22Rv1 (cell line): ENCODE measurements at regions not wholly inside any gene's neighbourhood (a gene's known extent, or its start where the extent isn't known, plus 50 kb on each side); places are given as distances from the start of the nearest gene placed in this dataset.

Experiments
- H3K27ac ChIP-seq: fragments of 450-650 bp; 2 replicates; pipeline ENCODE4 v1.5.1; 2017
- ZFX ChIP-seq: fragments of 450-650 bp; IDR thresholded peaks from 2 replicates; pipeline ENCODE4 v1.6.1; 2017; ENCODE audit warnings: antibody characterized with exemption, borderline replicate concordance
- TF ChIP-seq, protein P1 (sequence below): fragments of 450-650 bp; IDR thresholded peaks from 2 replicates; pipeline ENCODE4 v1.5.1; 2017; ENCODE audit warnings: mild to moderate bottlenecking

- no peak for TF ChIP-seq ZFX
- TF ChIP-seq, protein P1, sequence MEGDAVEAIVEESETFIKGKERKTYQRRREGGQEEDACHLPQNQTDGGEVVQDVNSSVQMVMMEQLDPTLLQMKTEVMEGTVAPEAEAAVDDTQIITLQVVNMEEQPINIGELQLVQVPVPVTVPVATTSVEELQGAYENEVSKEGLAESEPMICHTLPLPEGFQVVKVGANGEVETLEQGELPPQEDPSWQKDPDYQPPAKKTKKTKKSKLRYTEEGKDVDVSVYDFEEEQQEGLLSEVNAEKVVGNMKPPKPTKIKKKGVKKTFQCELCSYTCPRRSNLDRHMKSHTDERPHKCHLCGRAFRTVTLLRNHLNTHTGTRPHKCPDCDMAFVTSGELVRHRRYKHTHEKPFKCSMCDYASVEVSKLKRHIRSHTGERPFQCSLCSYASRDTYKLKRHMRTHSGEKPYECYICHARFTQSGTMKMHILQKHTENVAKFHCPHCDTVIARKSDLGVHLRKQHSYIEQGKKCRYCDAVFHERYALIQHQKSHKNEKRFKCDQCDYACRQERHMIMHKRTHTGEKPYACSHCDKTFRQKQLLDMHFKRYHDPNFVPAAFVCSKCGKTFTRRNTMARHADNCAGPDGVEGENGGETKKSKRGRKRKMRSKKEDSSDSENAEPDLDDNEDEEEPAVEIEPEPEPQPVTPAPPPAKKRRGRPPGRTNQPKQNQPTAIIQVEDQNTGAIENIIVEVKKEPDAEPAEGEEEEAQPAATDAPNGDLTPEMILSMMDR: no peak
- H3K27ac ChIP-seq: no peak overlapping the region
Observed at GRCh38 chr3:13176445-13176844, 103.2 kb upstream of the IQSEC1 start.

GRCh38 chr3:13174803-13175135 is 101.5 kb upstream of the IQSEC1 start:
- TF ChIP-seq, protein P1: no peak
- TF ChIP-seq ZFX: no peak

DNA sequence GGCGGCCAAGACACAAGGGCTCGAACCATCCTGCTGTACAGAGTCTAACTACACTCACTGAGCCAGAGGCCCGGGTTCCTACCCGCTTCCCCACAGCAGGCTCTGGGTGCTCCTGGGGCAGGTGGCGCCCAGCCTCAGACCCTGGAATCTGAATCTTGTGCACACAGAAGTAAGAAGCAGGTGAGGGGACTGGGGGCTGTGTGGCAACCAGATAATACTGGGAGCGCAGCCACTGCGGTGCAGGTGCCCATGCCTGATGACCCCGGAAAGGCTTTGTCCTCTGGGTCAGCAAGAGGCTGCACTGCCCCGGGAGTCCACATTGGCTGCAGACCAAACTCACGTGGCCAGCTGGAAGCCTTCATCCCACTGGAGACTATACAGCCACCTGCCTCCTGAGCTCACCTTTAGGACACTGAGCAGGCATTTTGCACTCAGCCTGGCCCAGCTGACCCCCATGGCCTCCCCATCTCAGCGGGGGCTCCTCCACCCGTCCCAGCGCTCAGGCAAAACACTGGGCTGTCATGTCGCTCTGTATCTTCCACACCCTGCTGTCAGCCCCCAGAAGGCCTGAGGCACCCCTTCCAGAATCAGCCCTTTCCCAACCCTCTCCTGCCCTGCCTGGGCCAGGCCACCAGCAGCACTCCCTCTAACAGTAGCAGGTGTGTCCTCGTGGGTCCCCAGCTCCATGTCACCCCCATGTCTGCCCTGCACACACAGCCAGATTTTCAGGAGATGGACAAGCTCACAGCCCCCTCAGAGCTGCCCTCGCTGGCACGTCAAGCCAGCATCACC is 101.0 kb upstream of the IQSEC1 start:
- no peak for TF ChIP-seq ZFX
- TF ChIP-seq, protein P1: no peak
- H3K27ac ChIP-seq: no peak overlapping the region

More at GRCh38 chr3:13174803-13175135, 101.5 kb upstream of the IQSEC1 start:
- no peak overlapping the region for H3K27ac ChIP-seq

GRCh38 chr3:13173186-13173585 is 100.0 kb upstream of the IQSEC1 start:
- no peak overlapping the region for H3K27ac ChIP-seq
- TF ChIP-seq, protein P1: no peak
- no peak for TF ChIP-seq ZFX

DNA sequence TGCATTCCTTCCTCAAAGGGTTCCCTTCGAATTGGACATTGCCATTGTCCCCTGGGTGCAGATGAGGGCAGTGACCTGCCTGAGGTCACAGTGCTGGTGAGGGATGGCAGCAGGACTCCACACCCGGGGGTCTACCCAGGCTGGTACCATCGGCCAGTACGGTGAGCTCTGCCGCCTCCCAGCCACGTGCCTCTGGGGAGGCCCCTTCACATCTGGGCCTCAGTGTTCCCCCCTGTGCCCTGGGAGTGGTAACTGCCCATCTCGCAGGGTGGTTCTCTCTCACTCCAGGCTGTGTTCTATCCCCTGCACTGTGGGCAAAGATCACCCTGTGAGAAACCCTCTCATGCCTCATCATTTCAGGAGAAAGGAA is 99.4 kb upstream of the IQSEC1 start:
- TF ChIP-seq, protein P1: no peak
- TF ChIP-seq ZFX: no peak
- no peak overlapping the region for H3K27ac ChIP-seq

- no peak for TF ChIP-seq ZFX
- TF ChIP-seq, protein P1: no peak
- H3K27ac ChIP-seq: no peak overlapping the region
Observed at GRCh38 chr3:13171704-13172643, 98.7 kb upstream of the IQSEC1 start.

GRCh38 chr3:13170317-13170716 is 97.1 kb upstream of the IQSEC1 start:
- no peak overlapping the region for H3K27ac ChIP-seq
- TF ChIP-seq, protein P1: no peak
- TF ChIP-seq ZFX: no peak
